ENCODE measurements at regions not wholly inside any gene's neighbourhood (a gene's known extent, or its start where the extent isn't known, plus 50 kb on each side); places are given as distances from the start of the nearest gene placed in this dataset.

GRCh38 chr9:16068476-16068875 is 515.6 kb downstream of the CCDC171 start:
- no peak overlapping the region for H3K4me3 ChIP-seq (ENCODE audit: low read depth, low read length)
- CTCF ChIA-PET = no interaction called here
- H3K36me3 Mint-ChIP-seq (ENCODE audit: insufficient read depth, unreplicated experiment) = no peaks in the 10 kb centered on the region
- H3K9me3 ChIP-seq = no peaks in the 10 kb centered on the region
- H3K36me3 ChIP-seq (ENCODE audit: control insufficient read depth, insufficient read depth, low read length) = no peaks in the 10 kb centered on the region
- H3K4me1 Mint-ChIP-seq (ENCODE audit: low read depth, unreplicated experiment) = no peaks in the 10 kb centered on the region
- no peaks in the 10 kb centered on the region for H3K27me3 Mint-ChIP-seq (ENCODE audit: insufficient read depth, unreplicated experiment)
- TF ChIP-seq, protein P1, sequence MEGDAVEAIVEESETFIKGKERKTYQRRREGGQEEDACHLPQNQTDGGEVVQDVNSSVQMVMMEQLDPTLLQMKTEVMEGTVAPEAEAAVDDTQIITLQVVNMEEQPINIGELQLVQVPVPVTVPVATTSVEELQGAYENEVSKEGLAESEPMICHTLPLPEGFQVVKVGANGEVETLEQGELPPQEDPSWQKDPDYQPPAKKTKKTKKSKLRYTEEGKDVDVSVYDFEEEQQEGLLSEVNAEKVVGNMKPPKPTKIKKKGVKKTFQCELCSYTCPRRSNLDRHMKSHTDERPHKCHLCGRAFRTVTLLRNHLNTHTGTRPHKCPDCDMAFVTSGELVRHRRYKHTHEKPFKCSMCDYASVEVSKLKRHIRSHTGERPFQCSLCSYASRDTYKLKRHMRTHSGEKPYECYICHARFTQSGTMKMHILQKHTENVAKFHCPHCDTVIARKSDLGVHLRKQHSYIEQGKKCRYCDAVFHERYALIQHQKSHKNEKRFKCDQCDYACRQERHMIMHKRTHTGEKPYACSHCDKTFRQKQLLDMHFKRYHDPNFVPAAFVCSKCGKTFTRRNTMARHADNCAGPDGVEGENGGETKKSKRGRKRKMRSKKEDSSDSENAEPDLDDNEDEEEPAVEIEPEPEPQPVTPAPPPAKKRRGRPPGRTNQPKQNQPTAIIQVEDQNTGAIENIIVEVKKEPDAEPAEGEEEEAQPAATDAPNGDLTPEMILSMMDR (IDR thresholded peaks at IDR 0.05; ENCODE audit: insufficient read depth in 1 of 2, low read depth in 1 of 2, low read length in 1 of 2, severe bottlenecking in 1 of 2, unreplicated experiment in 1 of 2) = no peak
- no peak overlapping the region for H3K27ac Mint-ChIP-seq (ENCODE audit: unreplicated experiment)
- POLR2A ChIA-PET = no interaction called here
- no peak for DNase-seq
- H3K4me3 Mint-ChIP-seq (ENCODE audit: unreplicated experiment) = no peak overlapping the region
- H3K9me3 Mint-ChIP-seq (ENCODE audit: unreplicated experiment) = no peaks in the 10 kb centered on the region
- H3K27me3 ChIP-seq (replicated peaks; ENCODE audit: control insufficient read depth, insufficient read depth, low read length) = no peaks in the 10 kb centered on the region
- intact Hi-C loops (cut with micrococcal nuclease; ENCODE audit: unreplicated experiment) = no loop called here
- H3K4me1 ChIP-seq = no peaks in the 10 kb centered on the region
- BruUV-seq (replicated peaks) = no TSS peak

GRCh38 chr9:16069249-16069648 is 516.4 kb downstream of the CCDC171 start:
- Mint-ChIP-seq H3K27me3 (ENCODE audit: insufficient read depth, unreplicated experiment) (no peaks in the 10 kb centered on the region), H3K27ac (ENCODE audit: unreplicated experiment) (no peak overlapping the region), H3K4me1 (ENCODE audit: low read depth, unreplicated experiment) (no peaks in the 10 kb centered on the region), H3K36me3 (ENCODE audit: insufficient read depth, unreplicated experiment) (no peaks in the 10 kb centered on the region), H3K9me3 (ENCODE audit: unreplicated experiment) (no peaks in the 10 kb centered on the region), H3K4me3 (ENCODE audit: unreplicated experiment) (no peak overlapping the region)
- Histone ChIP-seq H3K9me3 (no peaks in the 10 kb centered on the region), H3K4me3 (ENCODE audit: low read depth, low read length) (no peak overlapping the region), H3K36me3 (ENCODE audit: control insufficient read depth, insufficient read depth, low read length) (no peaks in the 10 kb centered on the region), H3K4me1 (no peaks in the 10 kb centered on the region), H3K27me3 (replicated peaks; ENCODE audit: control insufficient read depth, insufficient read depth, low read length) (no peaks in the 10 kb centered on the region)
- DNase-seq = no peak
- CTCF ChIA-PET = no interaction called here
- POLR2A ChIA-PET = no interaction called here
- intact Hi-C loops (cut with micrococcal nuclease; ENCODE audit: unreplicated experiment) = no loop called here
- TF ChIP-seq, protein P1 (IDR thresholded peaks at IDR 0.05; ENCODE audit: insufficient read depth in 1 of 2, low read depth in 1 of 2, low read length in 1 of 2, severe bottlenecking in 1 of 2, unreplicated experiment in 1 of 2) = no peak
- no TSS peak for BruUV-seq (replicated peaks)

DNA sequence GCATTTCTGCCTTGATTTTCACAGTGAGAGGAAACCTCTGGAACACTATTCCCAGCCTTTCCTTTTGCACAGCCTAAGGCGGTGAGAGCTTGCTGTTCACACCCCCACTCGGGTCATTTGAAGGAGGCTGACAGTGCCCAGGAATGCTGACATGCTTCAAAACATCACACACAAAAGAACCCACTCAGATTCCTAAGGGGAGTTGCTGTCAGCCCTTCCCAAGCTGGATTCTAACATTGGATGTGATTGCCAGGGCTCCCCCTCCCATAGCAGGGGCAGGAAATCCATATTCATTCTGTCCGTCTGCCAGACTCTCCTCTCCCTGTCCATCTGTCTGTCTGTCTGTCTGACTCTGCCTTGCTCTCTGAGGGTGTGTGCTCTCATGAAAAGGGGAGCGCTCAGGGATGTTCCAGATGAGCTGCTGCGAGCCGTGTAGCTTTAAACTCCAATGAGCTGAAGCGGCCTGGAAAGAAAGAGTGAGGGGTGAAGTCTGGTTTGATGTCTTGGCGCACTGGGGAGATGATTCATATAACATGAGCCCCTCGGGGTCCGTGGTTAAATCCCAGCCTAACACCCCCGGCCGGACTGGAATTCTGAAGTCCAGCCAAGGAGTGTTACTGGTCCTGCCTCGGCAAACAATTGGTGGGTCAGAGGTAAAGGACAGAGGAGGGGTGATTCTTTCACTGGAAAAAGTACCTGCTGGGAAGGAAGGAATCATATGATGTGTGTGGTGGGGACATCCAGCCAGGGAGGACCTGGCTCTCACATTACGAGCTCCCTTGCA is 517.0 kb downstream of the CCDC171 start:
- Mint-ChIP-seq H3K4me3 (ENCODE audit: unreplicated experiment) (no peak overlapping the region), H3K9me3 (ENCODE audit: unreplicated experiment) (no peaks in the 10 kb centered on the region), H3K4me1 (ENCODE audit: low read depth, unreplicated experiment) (no peaks in the 10 kb centered on the region), H3K27me3 (ENCODE audit: insufficient read depth, unreplicated experiment) (no peaks in the 10 kb centered on the region), H3K36me3 (ENCODE audit: insufficient read depth, unreplicated experiment) (no peaks in the 10 kb centered on the region), H3K27ac (ENCODE audit: unreplicated experiment) (no peak overlapping the region)
- TF ChIP-seq, protein P1 (IDR thresholded peaks at IDR 0.05; ENCODE audit: insufficient read depth in 1 of 2, low read depth in 1 of 2, low read length in 1 of 2, severe bottlenecking in 1 of 2, unreplicated experiment in 1 of 2) = no peak
- ChIA-PET POLR2A (no interaction called here), CTCF (no interaction called here)
- no TSS peak for BruUV-seq (replicated peaks)
- no peak for DNase-seq
- Histone ChIP-seq H3K9me3 (no peaks in the 10 kb centered on the region), H3K4me1 (no peaks in the 10 kb centered on the region), H3K36me3 (ENCODE audit: control insufficient read depth, insufficient read depth, low read length) (no peaks in the 10 kb centered on the region), H3K4me3 (ENCODE audit: low read depth, low read length) (no peak overlapping the region), H3K27me3 (replicated peaks; ENCODE audit: control insufficient read depth, insufficient read depth, low read length) (no peaks in the 10 kb centered on the region)
- intact Hi-C loops (cut with micrococcal nuclease; ENCODE audit: unreplicated experiment) = no loop called here

Measured in Caco-2 (cell line).